Calu3 (cell line): ENCODE measurements at regions not wholly inside any gene's neighbourhood (a gene's known extent, or its start where the extent isn't known, plus 50 kb on each side); places are given as distances from the start of the nearest gene placed in this dataset.
"Not testable (repeated sequence)": the region's sequence is repeated elsewhere in the genome, so short reads cannot be mapped to it uniquely, and the experiment has no call there.

ENCODE experiments used
- BruUV-seq: library from RNA; stranded (reverse); fragments of 400-500 nt; replicated peaks from 2 replicates; lab custom pipeline; 2021; lab: Mats Ljungman, UMichigan
- CTCF ChIA-PET: fragments of 300-600 bp; sonication (Branson Sonifier 250); formaldehyde crosslinking; loops from one replicate; lab custom pipeline; 2022; ENCODE audit warnings: antibody characterized with exemption; lab: Charles Lee
- DNase-seq: peaks from one replicate; pipeline ENCODE4 v3.0.0; 2022
- H3K27ac Mint-ChIP-seq: one replicate; pipeline ENCODE4 v1.8.0; 2022; ENCODE audit warnings: mixed read lengths; ENCODE audit not compliant: unreplicated experiment
- H3K27me3 Mint-ChIP-seq: one replicate; pipeline ENCODE4 v1.8.0; 2022; ENCODE audit warnings: mixed read lengths; ENCODE audit not compliant: unreplicated experiment
- H3K36me3 Mint-ChIP-seq: one replicate; pipeline ENCODE4 v1.8.0; 2022; ENCODE audit warnings: mild to moderate bottlenecking, moderate library complexity, mixed read lengths; ENCODE audit not compliant: insufficient read depth, unreplicated experiment
- H3K4me1 Mint-ChIP-seq: one replicate; pipeline ENCODE4 v1.8.0; 2022; ENCODE audit warnings: mild to moderate bottlenecking, low read depth, mixed read lengths; ENCODE audit not compliant: unreplicated experiment
- H3K4me3 Mint-ChIP-seq: one replicate; pipeline ENCODE4 v1.8.0; 2022; ENCODE audit warnings: mild to moderate bottlenecking, low read depth, moderate library complexity, mixed read lengths; ENCODE audit not compliant: unreplicated experiment
- H3K9me3 Mint-ChIP-seq: one replicate; pipeline ENCODE4 v1.8.0; 2022; ENCODE audit warnings: low read depth, mixed read lengths; ENCODE audit not compliant: unreplicated experiment
- CTCF ChIP-seq: fragments of 200-600 bp; IDR thresholded peaks from one replicate; pipeline ENCODE4 v1.8.0; 2022; ENCODE audit warnings: antibody characterized with exemption; ENCODE audit not compliant: unreplicated experiment
- intact Hi-C: fragments of 100-400 bp; cut with micrococcal nuclease; formaldehyde crosslinking; loops from one replicate; pipeline ENCODE4 v1.10.0; 2022; ENCODE audit not compliant: unreplicated experiment

- H3K27ac Mint-ChIP-seq, BruUV-seq, H3K27me3 Mint-ChIP-seq, H3K4me1 Mint-ChIP-seq, DNase-seq, intact Hi-C loops, H3K9me3 Mint-ChIP-seq, CTCF ChIA-PET, H3K4me3 Mint-ChIP-seq, H3K36me3 Mint-ChIP-seq: not testable (repeated sequence)
These were observed 507.8 kb downstream of the TUBA3C start for GRCh38 chr13:18673794-18674193.

DNA sequence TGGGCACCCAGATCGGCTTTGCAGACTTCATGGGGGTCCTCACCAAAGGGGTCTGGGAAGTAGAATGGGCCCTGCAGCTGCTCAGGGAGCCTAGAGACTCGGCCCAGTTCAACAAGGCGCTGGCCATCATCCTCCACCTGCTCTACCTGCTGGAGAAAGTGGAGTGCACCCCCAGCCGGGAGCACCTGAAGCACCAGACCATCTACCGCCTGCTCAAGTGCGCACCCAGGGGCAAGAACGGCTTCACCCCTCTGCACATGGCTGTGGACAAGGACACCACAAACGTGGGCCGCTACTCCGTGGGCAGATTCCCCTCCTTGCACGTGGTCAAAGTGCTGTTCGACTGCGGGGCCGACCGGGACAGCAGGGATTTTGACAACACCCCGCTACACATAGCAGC, 515.0 kb downstream of the TUBA3C start:
- CTCF ChIA-PET, H3K9me3 Mint-ChIP-seq, H3K27me3 Mint-ChIP-seq, H3K4me1 Mint-ChIP-seq, BruUV-seq, DNase-seq, H3K4me3 Mint-ChIP-seq, H3K36me3 Mint-ChIP-seq, intact Hi-C loops, H3K27ac Mint-ChIP-seq: not testable (repeated sequence)

DNA sequence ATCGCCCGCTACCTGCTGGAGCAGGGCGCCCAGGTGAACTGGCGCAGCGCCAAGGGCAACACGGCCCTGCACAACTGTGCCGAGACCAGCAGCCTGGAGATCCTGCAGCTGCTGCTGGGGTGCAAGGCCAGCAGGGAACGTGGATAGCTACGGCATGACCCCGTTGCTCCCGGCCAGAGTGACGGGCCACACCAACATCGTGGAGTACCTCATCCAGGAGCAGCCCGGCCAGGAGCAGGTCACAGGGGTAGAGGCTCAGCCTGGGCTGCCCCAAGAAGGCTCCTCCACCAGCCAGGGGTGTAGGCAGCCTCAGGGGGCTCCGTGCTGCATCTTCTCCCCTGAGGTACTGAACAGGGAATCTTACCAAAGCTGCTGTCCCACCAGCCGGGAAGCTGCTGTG, 515.9 kb downstream of the TUBA3C start:
- intact Hi-C loops, H3K27me3 Mint-ChIP-seq, H3K36me3 Mint-ChIP-seq, H3K4me3 Mint-ChIP-seq, H3K27ac Mint-ChIP-seq, H3K4me1 Mint-ChIP-seq, H3K9me3 Mint-ChIP-seq, BruUV-seq, CTCF ChIA-PET, DNase-seq: not testable (repeated sequence)

GRCh38 chr13:18665124-18665523, 516.5 kb downstream of the TUBA3C start:
- BruUV-seq, DNase-seq, CTCF ChIA-PET, H3K4me1 Mint-ChIP-seq, H3K36me3 Mint-ChIP-seq, H3K27me3 Mint-ChIP-seq, H3K9me3 Mint-ChIP-seq, H3K4me3 Mint-ChIP-seq, H3K27ac Mint-ChIP-seq, intact Hi-C loops: not testable (repeated sequence)

- H3K9me3 Mint-ChIP-seq, H3K36me3 Mint-ChIP-seq, CTCF ChIA-PET, intact Hi-C loops, H3K27ac Mint-ChIP-seq, H3K4me3 Mint-ChIP-seq, H3K27me3 Mint-ChIP-seq, H3K4me1 Mint-ChIP-seq, BruUV-seq, DNase-seq: not testable (repeated sequence)
These were observed 518.4 kb downstream of the TUBA3C start for GRCh38 chr13:18663222-18663621.

- H3K4me3 Mint-ChIP-seq, H3K36me3 Mint-ChIP-seq, H3K9me3 Mint-ChIP-seq, H3K27ac Mint-ChIP-seq, intact Hi-C loops, BruUV-seq, H3K27me3 Mint-ChIP-seq, CTCF ChIA-PET, H3K4me1 Mint-ChIP-seq: not testable (repeated sequence)
- peak; percentile 1 for DNase-seq
These were observed 537.9 kb downstream of the TUBA3C start for GRCh38 chr13:18643644-18644172.

- CTCF ChIA-PET, H3K27me3 Mint-ChIP-seq, H3K27ac Mint-ChIP-seq, H3K4me1 Mint-ChIP-seq, intact Hi-C loops, H3K36me3 Mint-ChIP-seq, H3K9me3 Mint-ChIP-seq, BruUV-seq, DNase-seq, H3K4me3 Mint-ChIP-seq: not testable (repeated sequence)
These were observed 552.7 kb downstream of the TUBA3C start for GRCh38 chr13:18628928-18629327.

DNA sequence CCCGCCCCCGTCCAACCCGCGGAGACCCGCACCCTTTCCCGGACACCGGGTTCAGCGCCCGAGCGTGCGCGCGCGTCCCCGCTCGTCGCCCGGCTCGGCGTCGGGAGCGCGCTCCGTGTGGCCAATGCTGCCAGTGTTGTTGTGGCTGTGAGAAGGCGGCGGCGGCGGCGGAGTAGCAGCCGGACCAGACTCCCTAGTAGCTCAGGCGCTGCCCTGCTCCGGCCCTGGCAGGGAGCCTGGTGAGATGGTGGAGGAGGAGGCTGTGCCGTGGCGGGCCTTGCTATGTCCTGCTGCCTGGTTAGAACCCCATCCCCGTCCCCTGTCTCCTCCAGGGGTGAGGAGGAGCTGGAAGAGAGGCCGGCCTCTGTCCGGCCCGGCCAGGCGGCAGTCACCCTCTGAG, 553.2 kb downstream of the TUBA3C start:
- no peaks in the 10 kb centered on the region for H3K27me3 Mint-ChIP-seq
- TF ChIP-seq CTCF, result no peak
- peaks cover 2% of the 10 kb centered on the region for H3K9me3 Mint-ChIP-seq
- no peak for DNase-seq
- intact Hi-C loops, result no loop called here
- H3K4me3 Mint-ChIP-seq, result no peak overlapping the region
- H3K27ac Mint-ChIP-seq, result no peak overlapping the region
- CTCF ChIA-PET, result no interaction called here
- no peaks in the 10 kb centered on the region for H3K36me3 Mint-ChIP-seq
- BruUV-seq, result no TSS peak
- no peaks in the 10 kb centered on the region for H3K4me1 Mint-ChIP-seq

DNA sequence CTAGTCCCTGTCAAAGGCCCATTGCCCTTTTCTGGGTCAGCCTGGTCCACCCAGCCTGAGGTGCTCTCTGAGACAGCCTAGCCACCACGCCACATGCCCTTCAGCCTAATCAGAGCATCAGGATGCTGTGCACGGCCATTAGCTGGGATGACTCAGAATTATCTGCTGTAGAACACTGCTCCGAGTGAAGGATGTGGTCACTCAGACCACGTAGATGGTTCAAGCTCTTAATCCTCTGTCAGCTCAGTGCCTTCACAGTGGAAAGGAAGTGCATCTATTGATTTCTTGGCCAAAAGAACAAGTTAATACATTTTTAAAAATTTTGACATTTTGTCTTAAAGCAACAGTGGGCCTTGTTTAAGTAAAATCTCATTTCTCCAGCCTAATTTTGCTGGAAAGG, 557.6 kb downstream of the TUBA3C start:
- DNase-seq, intact Hi-C loops, H3K9me3 Mint-ChIP-seq, H3K27me3 Mint-ChIP-seq, H3K36me3 Mint-ChIP-seq, BruUV-seq, H3K4me1 Mint-ChIP-seq, H3K4me3 Mint-ChIP-seq, H3K27ac Mint-ChIP-seq, CTCF ChIA-PET: not testable (repeated sequence)

DNA sequence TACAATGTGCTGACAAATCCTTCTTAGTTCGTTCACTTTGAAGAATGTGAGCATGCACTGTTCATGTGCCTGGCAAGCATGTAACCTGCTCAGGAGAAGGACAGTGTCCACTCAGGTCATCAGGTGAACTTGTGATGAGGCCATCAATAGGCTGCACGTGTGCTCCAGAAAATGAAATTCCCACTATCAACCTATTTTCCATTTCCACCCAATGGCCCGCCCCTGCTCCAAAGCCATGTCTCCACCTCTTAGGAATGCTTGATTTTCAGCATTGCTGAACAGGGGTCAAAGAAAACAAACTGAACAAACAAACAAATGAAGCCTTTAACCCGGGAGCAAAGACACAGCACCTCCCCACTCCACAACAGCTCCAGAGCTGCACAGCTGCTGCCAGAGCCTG, 563.2 kb downstream of the TUBA3C start:
- H3K36me3 Mint-ChIP-seq, H3K9me3 Mint-ChIP-seq, CTCF ChIA-PET, BruUV-seq, H3K27ac Mint-ChIP-seq, H3K4me3 Mint-ChIP-seq, H3K4me1 Mint-ChIP-seq, DNase-seq, intact Hi-C loops, H3K27me3 Mint-ChIP-seq: not testable (repeated sequence)
